GM12878 (cell line): ENCODE measurements at regions not wholly inside any gene's neighbourhood (a gene's known extent, or its start where the extent isn't known, plus 50 kb on each side); places are given as distances from the start of the nearest gene placed in this dataset.

Experiments
- ATAC-seq: fragments of 200-7000 bp; cut with Tn5 transposase; 3 replicates; pipeline ENCODE4 v1.9.1; 2020; ENCODE audit warnings: mild to moderate bottlenecking, moderate library complexity
- BruUV-seq: library from RNA; stranded (reverse); fragments of 400-500 nt; replicated peaks from 2 replicates; lab custom pipeline; 2021; lab: Mats Ljungman, UMichigan
- CTCF ChIA-PET: fragments of 300-600 bp; sonication (Branson Sonifier 250); formaldehyde crosslinking; extraction: SDS; loops from one replicate; lab custom pipeline; 2021; ENCODE audit warnings: inconsistent platforms; lab: Yijun Ruan, JAX
- POLR2A ChIA-PET: fragments of 350-600 bp; formaldehyde crosslinking; extraction: SDS; loops from one replicate; lab custom pipeline; 2021; ENCODE audit warnings: inconsistent platforms; lab: Charles Lee
- RAD21 ChIA-PET: fragments of 300-600 bp; sonication (Branson Sonifier 250); formaldehyde crosslinking; loops from one replicate; lab custom pipeline; 2023; ENCODE audit warnings: antibody characterized with exemption; ENCODE audit not compliant: unreplicated experiment; lab: Charles Lee
- SMC1A ChIA-PET: fragments of 300-600 bp; sonication (Branson Sonifier 250); formaldehyde crosslinking; loops from one replicate; lab custom pipeline; 2023; ENCODE audit not compliant: unreplicated experiment, uncharacterized antibody; lab: Charles Lee
- DNase-seq: peaks from one replicate; pipeline ENCODE4 v3.0.0-alpha.2; 2011; ENCODE audit warnings: low read depth, low spot score
- FAIRE-seq: peaks from 3 replicates; lab custom pipeline; 2011; peaks lifted over from hg19 to GRCh38; lab: Jason Lieb, UNC
- H2AFZ ChIP-seq: 2 replicates; pipeline ENCODE4 v1.6.0; 2011; ENCODE audit warnings: low read depth, low read length, control low read depth; ENCODE audit not compliant: control insufficient read depth
- H3K27ac ChIP-seq: 2 replicates; pipeline ENCODE4 v1.5.1; 2011; ENCODE audit warnings: control low read depth; ENCODE audit not compliant: control insufficient read depth, insufficient read depth
- H3K27me3 ChIP-seq, 2 experiments: replicated peaks in 1 of 2; 2 replicates each; pipeline versions ENCODE4 v1.6.0 to v1.6.1; 2011; ENCODE audit warnings: low read length in 1 of 2; ENCODE audit not compliant: control insufficient read depth in 2 of 2, insufficient read depth in 2 of 2
- H3K36me3 ChIP-seq, 2 experiments: 2 replicates each; pipeline ENCODE4 v1.5.1; 2011; ENCODE audit warnings: low read length in 1 of 2; ENCODE audit not compliant: control insufficient read depth in 2 of 2, insufficient read depth in 2 of 2
- H3K4me1 ChIP-seq: 2 replicates; pipeline ENCODE4 v1.6.1; 2011; ENCODE audit warnings: mild to moderate bottlenecking, low read length, moderate library complexity, mixed read lengths; ENCODE audit not compliant: control insufficient read depth, insufficient read depth
- H3K4me2 ChIP-seq: 2 replicates; pipeline ENCODE4 v1.6.0; 2011; ENCODE audit warnings: control low read depth; ENCODE audit not compliant: control insufficient read depth, insufficient read depth
- H3K4me3 ChIP-seq: fragments of 200-600 bp; sonication (generic); 2 replicates; pipeline ENCODE4 v1.5.1; 2016
- H3K79me2 ChIP-seq: 2 replicates; pipeline ENCODE4 v1.6.0; 2011; ENCODE audit warnings: low read length; ENCODE audit not compliant: control insufficient read depth, insufficient read depth
- H3K9ac ChIP-seq: 2 replicates; pipeline ENCODE4 v1.8.0; 2011; ENCODE audit warnings: low read length, control low read depth, mixed read lengths; ENCODE audit not compliant: control insufficient read depth, insufficient read depth
- H3K9me3 ChIP-seq: replicated peaks from 3 replicates; pipeline ENCODE4 v1.5.1; 2011; ENCODE audit warnings: mild to moderate bottlenecking, low read length; ENCODE audit not compliant: control insufficient read depth, insufficient read depth
- H4K20me1 ChIP-seq: 2 replicates; pipeline ENCODE4 v1.6.0; 2011; ENCODE audit not compliant: control insufficient read depth, insufficient read depth
- BCL3 ChIP-seq: IDR thresholded peaks from 2 replicates; pipeline ENCODE4 v1.6.1; 2011; ENCODE audit warnings: borderline replicate concordance, low read depth, mild to moderate bottlenecking, moderate library complexity, low read length; ENCODE audit not compliant: insufficient read depth, poor library complexity, severe bottlenecking
- BHLHE40 ChIP-seq, 2 experiments: fragments of 450-650 bp in 1 of 2; IDR thresholded peaks; 2 replicates each; pipeline ENCODE4 v1.6.1; 2011 to 2017; ENCODE audit warnings: low read depth in 2 of 2, borderline replicate concordance in 1 of 2, improper control_type of control experiment in 1 of 2, low read length in 1 of 2, mild to moderate bottlenecking in 1 of 2
- BMI1 ChIP-seq: fragments of 450-650 bp; IDR thresholded peaks from 2 replicates; pipeline ENCODE4 v1.6.1; 2016; ENCODE audit warnings: mild to moderate bottlenecking, moderate library complexity, borderline replicate concordance
- CHD1 ChIP-seq: IDR thresholded peaks from 2 replicates; pipeline ENCODE4 v1.6.1; 2012; ENCODE audit warnings: low read depth, low read length, improper control_type of control experiment
- CHD4 ChIP-seq: fragments of 200-600 bp; sonication (generic); IDR thresholded peaks from 2 replicates; pipeline ENCODE4 v1.6.1; 2016; ENCODE audit warnings: mild to moderate bottlenecking
- E4F1 ChIP-seq: fragments of 450-650 bp; IDR thresholded peaks from 2 replicates; pipeline ENCODE4 v1.6.1; 2018; ENCODE audit warnings: borderline replicate concordance, mild to moderate bottlenecking; ENCODE audit not compliant: partially characterized antibody
- HDGF ChIP-seq: fragments of 450-650 bp; IDR thresholded peaks from 2 replicates; pipeline ENCODE4 v1.6.1; 2016; ENCODE audit warnings: antibody characterized with exemption
- KAT2A ChIP-seq: conservative IDR thresholded peaks from 2 replicates; pipeline ENCODE4 v1.6.1; 2011; ENCODE audit warnings: low read depth, low read length; ENCODE audit not compliant: control insufficient read depth
- MTA3 ChIP-seq: IDR thresholded peaks from 2 replicates; pipeline ENCODE4 v1.6.1; 2012; ENCODE audit warnings: low read length, inconsistent platforms, borderline replicate concordance
- POLR2AphosphoS2 ChIP-seq: IDR thresholded peaks from 2 replicates; pipeline ENCODE4 v1.6.1; 2011; ENCODE audit warnings: low read depth, mild to moderate bottlenecking, low read length, improper control_type of control experiment, moderate library complexity
- ZNF687 ChIP-seq: fragments of 450-650 bp; IDR thresholded peaks from 2 replicates; pipeline ENCODE4 v1.6.1; 2017; ENCODE audit warnings: mild to moderate bottlenecking, moderate library complexity
- ZSCAN29 ChIP-seq: fragments of 450-650 bp; IDR thresholded peaks from 2 replicates; pipeline ENCODE4 v1.6.1; 2017; ENCODE audit warnings: mild to moderate bottlenecking, moderate library complexity
- WGBS: methylation state at CpG from one replicate; pipeline ENCODE4 v1.1.6; 2016; ENCODE audit warnings: low lambda C conversion rate; ENCODE audit not compliant: insufficient replicate concordance, insufficient coverage; ENCODE audit errors: missing lambda C conversion rate; 5-methylcytosine and 5-hydroxymethylcytosine counted together
- in situ Hi-C: fragments of 300-500 bp; cut with MboI; formaldehyde crosslinking; loops from 9 replicates; pipeline ENCODE4 v1.14.3; 2018; ENCODE audit warnings: mixed read lengths
- intact Hi-C: fragments of 100-400 bp; cut with micrococcal nuclease; formaldehyde crosslinking; loops from one replicate; pipeline ENCODE4 v1.14.2; 2022; ENCODE audit not compliant: unreplicated experiment
- TF ChIP-seq, protein P1 (sequence below): fragments of 450-650 bp; IDR thresholded peaks from 2 replicates; pipeline ENCODE4 v1.6.1; 2016; ENCODE audit warnings: mild to moderate bottlenecking

DNA sequence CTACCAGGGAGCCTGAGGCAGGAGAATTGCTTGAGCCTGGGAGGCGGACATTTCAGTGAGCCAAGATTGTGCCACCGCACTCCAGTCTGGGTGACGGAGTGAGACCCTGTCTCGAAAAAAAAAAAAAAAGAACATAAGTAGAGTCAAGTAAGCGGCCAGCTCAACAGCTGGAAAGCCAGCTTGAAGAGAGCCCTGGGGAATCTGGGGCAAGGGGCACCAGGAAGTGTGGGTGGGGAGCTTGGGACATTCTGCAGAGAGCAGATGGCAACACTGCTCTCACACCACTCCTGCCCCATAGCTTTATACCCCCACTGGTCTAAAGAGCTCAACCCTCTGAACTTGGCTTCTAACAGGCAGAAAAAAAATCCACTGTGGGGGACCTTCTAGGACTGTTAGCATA, 505.6 kb downstream of the BUD13 start (continued):
- TF ChIP-seq ZNF687, result no peak
- TF ChIP-seq, protein P1, sequence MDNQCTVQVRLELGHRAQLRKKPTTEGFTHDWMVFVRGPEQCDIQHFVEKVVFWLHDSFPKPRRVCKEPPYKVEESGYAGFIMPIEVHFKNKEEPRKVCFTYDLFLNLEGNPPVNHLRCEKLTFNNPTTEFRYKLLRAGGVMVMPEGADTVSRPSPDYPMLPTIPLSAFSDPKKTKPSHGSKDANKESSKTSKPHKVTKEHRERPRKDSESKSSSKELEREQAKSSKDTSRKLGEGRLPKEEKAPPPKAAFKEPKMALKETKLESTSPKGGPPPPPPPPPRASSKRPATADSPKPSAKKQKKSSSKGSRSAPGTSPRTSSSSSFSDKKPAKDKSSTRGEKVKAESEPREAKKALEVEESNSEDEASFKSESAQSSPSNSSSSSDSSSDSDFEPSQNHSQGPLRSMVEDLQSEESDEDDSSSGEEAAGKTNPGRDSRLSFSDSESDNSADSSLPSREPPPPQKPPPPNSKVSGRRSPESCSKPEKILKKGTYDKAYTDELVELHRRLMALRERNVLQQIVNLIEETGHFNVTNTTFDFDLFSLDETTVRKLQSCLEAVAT, result no peak
- TF ChIP-seq POLR2AphosphoS2, result no peak

DNA sequence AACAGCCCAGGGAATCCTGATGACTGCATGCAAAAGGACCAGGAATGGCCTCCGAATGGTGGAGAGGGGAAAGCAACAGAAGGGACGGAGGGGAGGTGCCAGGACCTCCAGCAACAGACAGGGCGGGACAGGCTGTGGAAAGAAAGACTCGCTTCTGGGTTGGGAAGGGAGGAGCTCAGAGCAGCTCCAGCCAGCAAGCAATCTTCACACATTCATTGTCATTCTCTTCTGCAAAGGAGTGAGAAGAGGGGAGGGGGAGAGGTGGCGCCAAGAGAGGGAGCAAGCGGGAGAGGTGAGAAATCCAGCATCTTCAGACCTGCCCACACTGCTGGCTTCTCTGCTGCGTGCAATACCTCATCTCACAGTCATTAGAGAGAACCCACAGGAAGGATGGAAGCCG, 509.0 kb downstream of the BUD13 start:
- ChIA-PET POLR2A (no interaction called here), RAD21 (no interaction called here), SMC1A (interaction anchor here (0.6 kb wide), 1 partner anchor 626 kb away, joined by 3 read pairs; no protein-coding TSS in a partner anchor), CTCF (no interaction called here)
- no peak for FAIRE-seq
- Histone ChIP-seq H3K9me3 (no peaks in the 10 kb centered on the region), H3K9ac (no peak overlapping the region), H2AFZ (no peak overlapping the region), H3K4me2 (no peak overlapping the region), H3K36me3 (no peaks in the 10 kb centered on the region), H3K4me3 (no peak overlapping the region), H3K79me2 (no peaks in the 10 kb centered on the region), H4K20me1 (no peaks in the 10 kb centered on the region), H3K27me3 (peaks cover 0 to 11% of the 10 kb centered on the region in 2 experiments; a peak in 2 of 4 replicates), H3K4me1 (no peaks in the 10 kb centered on the region), H3K27ac (no peak overlapping the region)
- no peak for DNase-seq
- 22% methylated on average over 8 of the region's 8 CpGs for WGBS
- intact Hi-C loops, result no loop called here
- no TSS peak for BruUV-seq
- ATAC-seq, result no peak
- in situ Hi-C loops, result no loop called here
- TF ChIP-seq ZSCAN29 (no peak), CHD4 (no peak), BHLHE40 (IDR thresholded peaks at IDR 0.05; ENCODE audit: borderline replicate concordance in 1 of 2, low read depth in 2 of 2, low read length in 1 of 2) (no peak), BCL3 (no peak), HDGF (no peak), E4F1 (no peak), BMI1 (no peak), KAT2A (no peak), MTA3 (no peak), CHD1 (no peak)
